GM13976 (cell line): ENCODE measurements at regions not wholly inside any gene's neighbourhood (a gene's known extent, or its start where the extent isn't known, plus 50 kb on each side); places are given as distances from the start of the nearest gene placed in this dataset.

Source experiments
- DNase-seq: peaks from one replicate; pipeline ENCODE4 v3.0.0; 2012; ENCODE audit warnings: low spot score
- CTCF ChIP-seq: IDR thresholded peaks from 2 replicates; pipeline ENCODE4 v1.5.1; 2012; ENCODE audit warnings: borderline replicate concordance, mild to moderate bottlenecking; ENCODE audit not compliant: insufficient read depth; ENCODE audit errors: extremely low read depth, missing control alignments, control extremely low read depth
- in situ Hi-C: fragments of 300-500 bp; cut with MboI; formaldehyde crosslinking; loops from one replicate; pipeline ENCODE4 v1.12.0; 2022; ENCODE audit warnings: low sequenced_read_pairs, mixed read lengths, inconsistent platforms; ENCODE audit not compliant: unreplicated experiment

- in situ Hi-C loops, result no loop called here
- DNase-seq, result no peak
- TF ChIP-seq CTCF, result no peak
Observed at GRCh38 chr20:60086821-60087562, 128.8 kb downstream of the CDH26 start.

GRCh38 chr20:60087563-60088105, 129.4 kb downstream of the CDH26 start:
- TF ChIP-seq CTCF, result no peak
- in situ Hi-C loops, result no loop called here
- no peak for DNase-seq

GRCh38 chr20:60088236-60088635, 130.0 kb downstream of the CDH26 start:
- no peak for TF ChIP-seq CTCF
- in situ Hi-C loops, result no loop called here
- DNase-seq, result no peak

GRCh38 chr20:60090631-60091030, 132.4 kb downstream of the CDH26 start:
- no peak for TF ChIP-seq CTCF
- in situ Hi-C loops, result no loop called here
- no peak for DNase-seq

GRCh38 chr20:60091305-60091704, 133.1 kb downstream of the CDH26 start:
- no peak for TF ChIP-seq CTCF
- in situ Hi-C loops, result no loop called here
- DNase-seq, result no peak

GRCh38 chr20:60091861-60092260, 133.6 kb downstream of the CDH26 start:
- in situ Hi-C loops, result no loop called here
- DNase-seq, result no peak
- no peak for TF ChIP-seq CTCF
